ENCODE measurements at regions not wholly inside any gene's neighbourhood (a gene's known extent, or its start where the extent isn't known, plus 50 kb on each side); places are given as distances from the start of the nearest gene placed in this dataset.
"Not testable (repeated sequence)": the region's sequence is repeated elsewhere in the genome, so short reads cannot be mapped to it uniquely, and the experiment has no call there.

DNA sequence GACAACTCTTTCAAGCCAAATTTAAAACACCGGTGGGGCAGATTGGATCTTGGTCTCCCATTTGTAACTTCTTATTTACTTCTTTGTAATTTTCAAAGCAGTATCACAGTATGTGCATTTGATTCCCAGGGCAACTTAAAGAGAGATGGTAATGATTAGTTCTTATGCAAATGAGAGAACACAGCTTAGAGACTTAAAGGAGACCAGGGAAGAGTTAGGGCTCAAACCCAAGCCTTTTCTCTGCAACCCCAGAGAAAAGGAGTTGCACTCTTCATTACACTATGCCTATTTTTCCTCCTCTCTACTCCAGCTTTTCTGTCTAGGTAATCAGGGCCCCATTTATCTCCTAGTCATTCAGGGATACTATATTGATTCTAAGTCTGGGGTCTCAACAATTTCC is 237.8 kb upstream of the NMUR2 start:
- DNase-seq (ENCODE audit: low read depth): no peak
- TF ChIP-seq, protein P1, sequence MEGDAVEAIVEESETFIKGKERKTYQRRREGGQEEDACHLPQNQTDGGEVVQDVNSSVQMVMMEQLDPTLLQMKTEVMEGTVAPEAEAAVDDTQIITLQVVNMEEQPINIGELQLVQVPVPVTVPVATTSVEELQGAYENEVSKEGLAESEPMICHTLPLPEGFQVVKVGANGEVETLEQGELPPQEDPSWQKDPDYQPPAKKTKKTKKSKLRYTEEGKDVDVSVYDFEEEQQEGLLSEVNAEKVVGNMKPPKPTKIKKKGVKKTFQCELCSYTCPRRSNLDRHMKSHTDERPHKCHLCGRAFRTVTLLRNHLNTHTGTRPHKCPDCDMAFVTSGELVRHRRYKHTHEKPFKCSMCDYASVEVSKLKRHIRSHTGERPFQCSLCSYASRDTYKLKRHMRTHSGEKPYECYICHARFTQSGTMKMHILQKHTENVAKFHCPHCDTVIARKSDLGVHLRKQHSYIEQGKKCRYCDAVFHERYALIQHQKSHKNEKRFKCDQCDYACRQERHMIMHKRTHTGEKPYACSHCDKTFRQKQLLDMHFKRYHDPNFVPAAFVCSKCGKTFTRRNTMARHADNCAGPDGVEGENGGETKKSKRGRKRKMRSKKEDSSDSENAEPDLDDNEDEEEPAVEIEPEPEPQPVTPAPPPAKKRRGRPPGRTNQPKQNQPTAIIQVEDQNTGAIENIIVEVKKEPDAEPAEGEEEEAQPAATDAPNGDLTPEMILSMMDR (IDR thresholded peaks at IDR 0.05; ENCODE audit: insufficient read depth, low read length): no peak
- H3K4me3 ChIP-seq (ENCODE audit: low read depth, low read length): no peak overlapping the region

DNA sequence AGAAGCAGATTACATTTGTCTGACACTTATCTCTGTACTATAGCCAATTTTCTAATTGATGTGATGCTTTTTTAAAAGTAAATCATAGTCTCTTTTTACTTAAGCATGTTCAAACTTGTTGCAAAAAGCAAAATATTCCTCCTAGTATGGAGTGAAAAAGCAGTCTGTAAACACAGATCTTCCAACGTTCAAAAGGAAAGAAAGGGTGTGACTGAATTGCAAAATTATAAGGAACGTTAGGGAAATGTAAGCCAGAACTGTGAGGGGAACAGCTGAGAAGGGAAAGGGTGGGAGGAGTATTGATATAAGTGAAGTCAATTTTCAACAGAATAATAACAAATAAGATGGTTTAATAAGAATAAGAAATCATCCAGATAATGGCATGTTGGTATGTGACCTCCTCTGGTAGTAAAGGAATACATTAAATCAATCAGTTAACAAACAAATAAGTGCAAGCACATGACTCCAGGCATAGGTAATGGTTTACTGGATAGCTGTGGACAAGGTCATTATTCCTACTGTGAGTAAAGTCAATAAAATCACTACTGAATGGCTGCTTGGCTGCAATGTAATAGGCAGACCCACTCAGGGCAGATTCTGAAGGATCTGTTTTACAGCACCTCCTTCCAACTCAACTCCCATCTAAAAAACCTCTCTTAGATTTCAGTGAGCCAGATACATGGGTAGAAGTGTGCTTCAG is 239.1 kb upstream of the NMUR2 start:
- no peak overlapping the region for H3K4me3 ChIP-seq (ENCODE audit: low read depth, low read length)
- DNase-seq (ENCODE audit: low read depth): no peak
- TF ChIP-seq, protein P1 (IDR thresholded peaks at IDR 0.05; ENCODE audit: insufficient read depth, low read length): no peak

DNA sequence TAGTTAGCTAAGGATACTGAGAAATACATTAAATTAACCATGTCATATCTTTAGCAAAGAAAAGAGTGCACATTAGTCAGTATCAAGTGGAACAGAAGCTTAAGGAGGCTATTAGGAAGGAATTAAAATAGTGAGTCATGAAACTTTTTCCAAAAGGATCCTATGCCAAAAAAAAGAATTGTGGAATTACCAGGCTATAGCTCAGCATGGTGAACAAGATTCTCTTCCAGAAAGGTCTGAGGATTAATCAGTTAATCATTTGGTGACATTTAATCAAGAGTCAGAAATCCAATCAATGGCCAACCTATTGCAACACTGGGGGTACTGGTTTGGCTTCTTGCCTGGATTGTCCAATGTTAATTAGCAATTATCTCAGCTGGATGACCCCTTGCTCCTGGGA is 244.5 kb upstream of the NMUR2 start:
- DNase-seq (ENCODE audit: low read depth): no peak
- TF ChIP-seq, protein P1 (IDR thresholded peaks at IDR 0.05; ENCODE audit: insufficient read depth, low read length): no peak
- H3K4me3 ChIP-seq (ENCODE audit: low read depth, low read length): no peak overlapping the region

DNA sequence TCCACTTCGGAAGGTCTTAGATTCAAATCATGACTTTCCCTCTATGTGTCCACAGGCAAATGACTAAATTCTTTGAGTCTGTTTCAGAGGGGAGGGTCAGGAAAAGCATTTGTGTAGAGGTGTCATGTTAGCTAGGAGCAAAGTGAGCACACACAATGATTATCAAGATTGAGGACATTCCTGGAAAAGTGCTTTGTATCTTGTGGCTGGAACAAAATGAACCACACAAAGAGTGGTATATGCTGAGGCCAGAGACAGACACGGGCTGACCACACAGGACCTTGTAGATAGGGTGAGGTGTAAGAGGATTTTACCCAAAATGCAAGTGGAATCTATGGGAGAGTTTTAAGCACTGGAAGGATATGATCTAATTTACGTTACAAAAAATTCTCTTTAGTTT is 245.3 kb upstream of the NMUR2 start:
- TF ChIP-seq, protein P1 (IDR thresholded peaks at IDR 0.05; ENCODE audit: insufficient read depth, low read length): no peak
- H3K4me3 ChIP-seq (ENCODE audit: low read depth, low read length): no peak overlapping the region
- no peak for DNase-seq (ENCODE audit: low read depth)

DNA sequence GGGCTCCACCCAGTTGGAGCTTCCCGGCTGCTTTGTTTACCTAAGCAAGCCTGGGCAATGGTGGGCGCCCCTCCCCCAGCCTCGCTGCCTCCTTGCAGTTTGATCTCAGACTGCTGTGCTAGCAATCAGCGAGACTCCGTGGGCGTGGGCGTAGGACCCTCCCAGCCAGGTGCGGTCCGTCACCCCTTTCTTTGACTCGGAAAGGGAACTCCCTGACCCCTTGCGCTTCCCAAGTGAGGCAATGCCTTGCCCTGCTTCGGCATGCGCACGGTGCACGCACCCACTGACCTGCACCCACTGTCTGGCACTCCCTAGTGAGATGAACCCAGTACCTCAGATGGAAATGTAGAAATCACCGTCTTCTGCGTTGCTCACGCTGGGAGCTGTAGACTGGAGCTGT is 254.4 kb upstream of the NMUR2 start:
- H3K4me3 ChIP-seq (ENCODE audit: low read depth, low read length); DNase-seq (ENCODE audit: low read depth): not testable (repeated sequence)

DNA sequence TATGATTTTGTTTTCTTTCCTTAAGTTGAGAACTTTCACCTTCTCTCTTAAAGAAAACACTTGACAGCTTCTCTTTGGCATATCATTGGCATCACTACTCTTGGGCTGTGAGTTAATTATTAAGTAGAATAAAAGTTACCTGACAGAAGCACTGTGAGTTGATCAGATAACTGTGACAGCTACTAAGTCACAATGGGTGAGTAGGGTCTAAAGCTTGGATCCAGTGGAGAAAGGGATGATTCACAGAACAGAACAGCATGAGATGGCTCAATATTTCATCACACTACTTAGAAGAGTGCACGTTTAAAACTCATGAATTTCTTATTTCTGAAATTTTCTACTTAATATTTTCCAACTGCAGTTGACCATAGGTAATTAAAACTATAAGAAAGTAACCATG is 268.5 kb upstream of the NMUR2 start:
- DNase-seq (ENCODE audit: low read depth): no peak
- TF ChIP-seq, protein P1 (IDR thresholded peaks at IDR 0.05; ENCODE audit: insufficient read depth, low read length): no peak

DNA sequence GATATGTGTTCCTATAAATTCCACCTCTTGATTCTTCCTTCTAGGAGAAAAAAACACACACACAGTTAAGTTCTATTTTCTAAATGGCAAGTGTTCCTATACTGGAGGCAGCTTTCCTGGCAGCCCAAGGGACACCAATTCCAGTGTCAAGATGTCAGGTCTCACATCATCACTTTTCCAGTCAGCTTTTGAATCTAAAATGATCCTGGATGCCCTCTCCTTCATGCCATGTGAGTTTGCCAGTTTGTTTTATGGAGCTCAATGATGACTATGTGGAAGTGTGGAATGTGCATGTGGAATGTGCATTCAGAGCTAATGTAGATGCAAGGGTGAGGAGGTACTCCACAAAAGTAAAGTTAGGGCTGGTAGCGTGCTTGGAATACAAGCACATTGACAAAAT is 269.3 kb upstream of the NMUR2 start:
- no peak overlapping the region for H3K4me3 ChIP-seq (ENCODE audit: low read depth, low read length)
- DNase-seq (ENCODE audit: low read depth): no peak
- TF ChIP-seq, protein P1 (IDR thresholded peaks at IDR 0.05; ENCODE audit: insufficient read depth, low read length): no peak

More for the DNA sequence above, 268.5 kb upstream of the NMUR2 start:
- H3K4me3 ChIP-seq (ENCODE audit: low read depth, low read length): no peak overlapping the region
